NCI-H1048 (cell line): ENCODE measurements at regions not wholly inside any gene's neighbourhood (a gene's known extent, or its start where the extent isn't known, plus 50 kb on each side); places are given as distances from the start of the nearest gene placed in this dataset.

Source experiments
- DNase-seq: peaks from one replicate; lab custom pipeline; 2025; lab: John Stamatoyannopoulos, UW

- no peak for DNase-seq
Measured at GRCh38 chrX:10747975-10748374, 127.6 kb upstream of the MID1 start.

GRCh38 chrX:10749113-10749512, 128.7 kb upstream of the MID1 start:
- no peak for DNase-seq

- DNase-seq = no peak
Measured at GRCh38 chrX:10750581-10750980, 130.2 kb upstream of the MID1 start.

- DNase-seq = no peak
Measured at GRCh38 chrX:10753116-10753515, 132.7 kb upstream of the MID1 start.

- DNase-seq = no peak
Measured at GRCh38 chrX:10754445-10754844, 134.1 kb upstream of the MID1 start.

GRCh38 chrX:10755439-10756334, 135.3 kb upstream of the MID1 start:
- DNase-seq = no peak

- no peak for DNase-seq
Measured at GRCh38 chrX:10756441-10756840, 136.1 kb upstream of the MID1 start.

- DNase-seq = no peak
Measured at GRCh38 chrX:10759141-10759799, 138.9 kb upstream of the MID1 start.

GRCh38 chrX:10761447-10761846, 141.1 kb upstream of the MID1 start:
- DNase-seq = no peak

GRCh38 chrX:10769195-10769594, 148.8 kb upstream of the MID1 start:
- no peak for DNase-seq

- no peak for DNase-seq
Measured at GRCh38 chrX:10769696-10770619, 149.6 kb upstream of the MID1 start.

- DNase-seq = no peak
Measured at GRCh38 chrX:10773318-10773717, 152.9 kb upstream of the MID1 start.

GRCh38 chrX:10781847-10782530, 161.6 kb upstream of the MID1 start:
- DNase-seq = peak; percentile 5

- DNase-seq = no peak
Measured at GRCh38 chrX:10783451-10783995, 163.1 kb upstream of the MID1 start.

GRCh38 chrX:10787264-10787663, 166.9 kb upstream of the MID1 start:
- no peak for DNase-seq

GRCh38 chrX:10794203-10794630, 173.8 kb upstream of the MID1 start:
- no peak for DNase-seq

- no peak for DNase-seq
Measured at GRCh38 chrX:10795721-10796120, 175.3 kb upstream of the MID1 start.

GRCh38 chrX:10797466-10797865, 177.1 kb upstream of the MID1 start:
- no peak for DNase-seq

GRCh38 chrX:10798041-10798440, 177.7 kb upstream of the MID1 start:
- no peak for DNase-seq

GRCh38 chrX:10800796-10801195, 180.4 kb upstream of the MID1 start:
- no peak for DNase-seq

GRCh38 chrX:10811111-10811510, 190.7 kb upstream of the MID1 start:
- DNase-seq = no peak
